BE2C (cell line): ENCODE measurements at regions not wholly inside any gene's neighbourhood (a gene's known extent, or its start where the extent isn't known, plus 50 kb on each side); places are given as distances from the start of the nearest gene placed in this dataset.

Experiments
- DNase-seq: peaks from one replicate; pipeline ENCODE4 v3.0.0-alpha.2; 2020
- H3K27me3 ChIP-seq: fragments of 250-450 bp; sonication (Bioruptor Pico); 2 replicates; pipeline ENCODE4 v1.5.1; 2020; ENCODE audit warnings: mild to moderate bottlenecking
- H3K36me3 ChIP-seq: fragments of 250-450 bp; sonication (Bioruptor Pico); 2 replicates; pipeline ENCODE4 v1.5.1; 2020; ENCODE audit warnings: mild to moderate bottlenecking
- H3K4me1 ChIP-seq: fragments of 250-450 bp; sonication (Bioruptor Pico); 2 replicates; pipeline ENCODE4 v1.5.1; 2020
- H3K4me3 ChIP-seq: 2 replicates; pipeline ENCODE4 v1.5.1; 2011; ENCODE audit warnings: low read depth, low read length
- H3K9me3 ChIP-seq: fragments of 250-450 bp; sonication (Bioruptor Pico); 2 replicates; pipeline ENCODE4 v1.5.1; 2020
- CTCF ChIP-seq: IDR thresholded peaks from 2 replicates; pipeline ENCODE4 v1.5.1; 2012; ENCODE audit warnings: mild to moderate bottlenecking, low read depth, low read length

- no peak overlapping the region for H3K4me3 ChIP-seq
- no peaks in the 10 kb centered on the region for H3K4me1 ChIP-seq
- no peaks in the 10 kb centered on the region for H3K27me3 ChIP-seq
- no peaks in the 10 kb centered on the region for H3K9me3 ChIP-seq
- TF ChIP-seq CTCF: no peak
- no peak for DNase-seq
- no peaks in the 10 kb centered on the region for H3K36me3 ChIP-seq
Observed at GRCh38 chrX:94612140-94612539, 938.1 kb downstream of the FAM133A start.

- H3K4me3 ChIP-seq: no peak overlapping the region
- DNase-seq: no peak
- TF ChIP-seq CTCF: no peak
- H3K9me3 ChIP-seq: no peaks in the 10 kb centered on the region
- H3K36me3 ChIP-seq: no peaks in the 10 kb centered on the region
- no peaks in the 10 kb centered on the region for H3K4me1 ChIP-seq
- H3K27me3 ChIP-seq: no peaks in the 10 kb centered on the region
Observed at GRCh38 chrX:94633237-94633636, 959.2 kb downstream of the FAM133A start.

- Histone ChIP-seq H3K4me3 (no peak overlapping the region), H3K36me3 (no peaks in the 10 kb centered on the region), H3K27me3 (no peaks in the 10 kb centered on the region), H3K9me3 (no peaks in the 10 kb centered on the region), H3K4me1 (no peaks in the 10 kb centered on the region)
- no peak for DNase-seq
- TF ChIP-seq CTCF: no peak
Observed at GRCh38 chrX:94635003-94635402, 961.0 kb downstream of the FAM133A start.

- Histone ChIP-seq H3K4me1 (no peaks in the 10 kb centered on the region), H3K4me3 (no peak overlapping the region), H3K27me3 (no peaks in the 10 kb centered on the region), H3K9me3 (no peaks in the 10 kb centered on the region), H3K36me3 (no peaks in the 10 kb centered on the region)
- DNase-seq: no peak
- TF ChIP-seq CTCF: no peak
Observed at GRCh38 chrX:94645726-94646125, 971.7 kb downstream of the FAM133A start.

- H3K27me3 ChIP-seq: no peaks in the 10 kb centered on the region
- no peak for DNase-seq
- TF ChIP-seq CTCF: no peak
Observed at GRCh38 chrX:94655180-94655579, 981.2 kb downstream of the FAM133A start.

GRCh38 chrX:94662689-94663088, 988.7 kb downstream of the FAM133A start:
- no peaks in the 10 kb centered on the region for H3K27me3 ChIP-seq
- DNase-seq: no peak
- H3K4me3 ChIP-seq: no peak overlapping the region
- no peaks in the 10 kb centered on the region for H3K4me1 ChIP-seq
- no peaks in the 10 kb centered on the region for H3K36me3 ChIP-seq
- TF ChIP-seq CTCF: no peak
- no peaks in the 10 kb centered on the region for H3K9me3 ChIP-seq

More at GRCh38 chrX:94655180-94655579, 981.2 kb downstream of the FAM133A start:
- H3K4me3 ChIP-seq: no peak overlapping the region
- no peaks in the 10 kb centered on the region for H3K4me1 ChIP-seq
- no peaks in the 10 kb centered on the region for H3K36me3 ChIP-seq
- no peaks in the 10 kb centered on the region for H3K9me3 ChIP-seq
